GM12864 (cell line): ENCODE measurements at regions not wholly inside any gene's neighbourhood (a gene's known extent, or its start where the extent isn't known, plus 50 kb on each side); places are given as distances from the start of the nearest gene placed in this dataset.

Experiments
- DNase-seq: peaks from one replicate; pipeline ENCODE4 v3.0.0-alpha.2; 2011; ENCODE audit warnings: low read depth
- H3K4me3 ChIP-seq: 2 replicates; pipeline ENCODE4 v1.5.1; 2011; ENCODE audit warnings: mild to moderate bottlenecking, low read depth, low read length, control low read depth
- TF ChIP-seq, protein P1 (sequence below): IDR thresholded peaks from 2 replicates; pipeline ENCODE4 v1.5.1; 2011; ENCODE audit warnings: low read depth, mild to moderate bottlenecking, moderate library complexity, low read length, control low read depth, inconsistent platforms; ENCODE audit errors: missing control alignments

DNA sequence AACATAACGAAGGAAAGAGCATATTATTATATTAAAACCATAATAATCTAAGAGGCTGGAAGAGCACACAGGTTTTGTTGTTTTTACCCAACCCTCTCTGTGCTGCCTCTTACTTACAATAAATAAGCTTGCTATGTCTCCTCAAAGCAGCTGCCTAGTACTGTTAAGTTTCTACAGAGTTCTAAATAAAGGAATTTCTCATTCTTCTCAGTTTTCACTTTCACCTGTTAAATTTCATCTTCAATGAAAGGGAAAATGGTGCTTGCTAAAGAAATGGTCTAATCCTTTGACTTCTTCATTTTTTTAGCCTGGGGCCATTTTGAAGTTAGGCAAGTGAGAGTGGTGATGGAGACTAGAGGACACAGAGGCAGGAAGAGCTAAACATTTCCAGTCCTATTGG lies 396.1 kb downstream of the MAN2A1 start:
- H3K4me3 ChIP-seq, result no peak overlapping the region
- DNase-seq, result no peak
- TF ChIP-seq, protein P1, sequence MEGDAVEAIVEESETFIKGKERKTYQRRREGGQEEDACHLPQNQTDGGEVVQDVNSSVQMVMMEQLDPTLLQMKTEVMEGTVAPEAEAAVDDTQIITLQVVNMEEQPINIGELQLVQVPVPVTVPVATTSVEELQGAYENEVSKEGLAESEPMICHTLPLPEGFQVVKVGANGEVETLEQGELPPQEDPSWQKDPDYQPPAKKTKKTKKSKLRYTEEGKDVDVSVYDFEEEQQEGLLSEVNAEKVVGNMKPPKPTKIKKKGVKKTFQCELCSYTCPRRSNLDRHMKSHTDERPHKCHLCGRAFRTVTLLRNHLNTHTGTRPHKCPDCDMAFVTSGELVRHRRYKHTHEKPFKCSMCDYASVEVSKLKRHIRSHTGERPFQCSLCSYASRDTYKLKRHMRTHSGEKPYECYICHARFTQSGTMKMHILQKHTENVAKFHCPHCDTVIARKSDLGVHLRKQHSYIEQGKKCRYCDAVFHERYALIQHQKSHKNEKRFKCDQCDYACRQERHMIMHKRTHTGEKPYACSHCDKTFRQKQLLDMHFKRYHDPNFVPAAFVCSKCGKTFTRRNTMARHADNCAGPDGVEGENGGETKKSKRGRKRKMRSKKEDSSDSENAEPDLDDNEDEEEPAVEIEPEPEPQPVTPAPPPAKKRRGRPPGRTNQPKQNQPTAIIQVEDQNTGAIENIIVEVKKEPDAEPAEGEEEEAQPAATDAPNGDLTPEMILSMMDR, result no peak

DNA sequence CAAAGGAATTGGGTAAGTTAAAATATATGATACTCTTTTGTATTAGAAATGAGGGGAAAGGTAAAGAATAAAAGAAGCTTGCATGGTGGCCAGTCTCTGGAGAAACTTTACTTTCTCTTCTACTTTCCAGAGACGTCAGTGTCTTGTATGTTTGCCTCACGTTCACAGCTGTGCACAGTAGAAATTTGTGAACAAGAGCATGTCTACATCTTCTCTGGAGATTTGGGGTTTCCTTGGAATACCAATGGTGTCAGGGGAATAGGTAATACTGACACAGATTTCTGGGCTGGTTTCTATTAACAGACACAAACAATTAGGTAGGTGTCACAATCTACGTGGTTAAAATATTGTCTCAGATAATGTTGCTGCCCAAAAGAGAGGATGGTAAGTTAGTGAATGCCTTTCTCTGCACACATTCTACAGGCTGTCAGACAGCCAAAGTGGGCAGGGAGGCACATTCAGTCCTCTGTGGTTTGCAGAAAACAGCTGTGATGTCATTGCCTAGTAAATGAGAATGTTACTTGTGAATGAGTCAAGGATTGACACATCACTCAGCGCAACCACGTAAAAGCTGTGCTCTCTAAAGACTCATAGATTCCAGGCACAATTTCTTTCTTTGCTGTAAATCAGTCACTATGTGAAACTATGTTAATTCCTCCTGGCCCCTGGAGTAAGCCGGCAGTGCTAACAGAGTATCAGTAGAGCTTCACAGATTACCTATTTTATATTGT lies 397.1 kb downstream of the MAN2A1 start:
- DNase-seq, result no peak
- TF ChIP-seq, protein P1, result no peak
- H3K4me3 ChIP-seq, result no peak overlapping the region

DNA sequence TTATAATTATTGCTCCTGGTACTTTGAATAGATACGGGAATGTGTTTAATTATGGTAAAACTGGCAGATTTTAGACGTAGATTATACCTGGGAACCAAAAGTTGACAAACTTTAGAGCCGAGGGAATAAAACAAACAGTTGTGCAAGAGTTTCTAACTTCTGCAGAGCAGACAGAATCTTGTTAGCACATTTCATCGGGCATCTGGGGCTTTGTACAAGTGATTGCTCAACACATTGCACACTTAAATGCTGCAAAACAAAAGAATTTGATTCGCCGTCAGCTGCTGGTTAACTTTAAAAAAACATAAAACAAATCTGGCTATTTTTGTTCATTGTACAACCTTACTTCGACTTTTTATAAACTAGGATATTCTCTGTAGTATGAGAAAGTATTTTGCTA lies 398.1 kb downstream of the MAN2A1 start:
- TF ChIP-seq, protein P1, result no peak
- no peak overlapping the region for H3K4me3 ChIP-seq
- DNase-seq, result no peak

- TF ChIP-seq, protein P1, result no peak
- H3K4me3 ChIP-seq, result no peak overlapping the region
Measured at GRCh38 chr5:110088676-110089436, 399.1 kb downstream of the MAN2A1 start.

GRCh38 chr5:110092955-110093785 lies 403.4 kb downstream of the MAN2A1 start:
- no peak overlapping the region for H3K4me3 ChIP-seq
- DNase-seq, result no peak
- TF ChIP-seq, protein P1, result no peak

More at GRCh38 chr5:110088676-110089436, 399.1 kb downstream of the MAN2A1 start:
- no peak for DNase-seq

GRCh38 chr5:110094109-110094508 lies 404.4 kb downstream of the MAN2A1 start:
- TF ChIP-seq, protein P1, result no peak

More at GRCh38 chr5:110094109-110094508, 404.4 kb downstream of the MAN2A1 start:
- no peak for DNase-seq
- no peak overlapping the region for H3K4me3 ChIP-seq
